HG03457 (cell line): ENCODE measurements at regions not wholly inside any gene's neighbourhood (a gene's known extent, or its start where the extent isn't known, plus 50 kb on each side); places are given as distances from the start of the nearest gene placed in this dataset.
"Not testable (repeated sequence)": the region's sequence is repeated elsewhere in the genome, so short reads cannot be mapped to it uniquely, and the experiment has no call there.

ENCODE experiments used
- ATAC-seq: cut with Tn5 transposase; IDR thresholded peaks from one replicate; pipeline ENCODE4 v1.9.1; 2021; ENCODE audit warnings: moderate number of reproducible peaks; ENCODE audit not compliant: unreplicated experiment

DNA sequence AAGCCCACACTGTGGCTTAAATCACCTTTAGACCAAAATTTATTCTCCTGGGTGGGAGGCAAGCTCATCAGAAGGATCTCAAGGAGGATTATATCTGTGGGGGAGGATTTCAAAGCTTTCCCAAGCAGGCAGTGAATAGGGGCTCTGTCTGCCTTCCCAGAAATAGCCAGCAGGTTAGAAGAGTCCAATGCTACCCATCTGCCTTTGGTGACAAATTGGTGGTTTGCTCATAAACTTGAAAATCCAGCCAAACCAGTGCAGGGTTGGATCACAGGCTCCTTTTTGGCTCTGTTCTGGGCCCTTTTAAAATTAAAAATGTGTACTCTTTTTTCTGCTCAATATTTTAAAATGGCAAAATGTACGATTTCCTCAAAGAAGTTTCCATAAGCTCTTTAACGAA lies 118.9 kb upstream of the ZC3H11B start:
- no peak for ATAC-seq

DNA sequence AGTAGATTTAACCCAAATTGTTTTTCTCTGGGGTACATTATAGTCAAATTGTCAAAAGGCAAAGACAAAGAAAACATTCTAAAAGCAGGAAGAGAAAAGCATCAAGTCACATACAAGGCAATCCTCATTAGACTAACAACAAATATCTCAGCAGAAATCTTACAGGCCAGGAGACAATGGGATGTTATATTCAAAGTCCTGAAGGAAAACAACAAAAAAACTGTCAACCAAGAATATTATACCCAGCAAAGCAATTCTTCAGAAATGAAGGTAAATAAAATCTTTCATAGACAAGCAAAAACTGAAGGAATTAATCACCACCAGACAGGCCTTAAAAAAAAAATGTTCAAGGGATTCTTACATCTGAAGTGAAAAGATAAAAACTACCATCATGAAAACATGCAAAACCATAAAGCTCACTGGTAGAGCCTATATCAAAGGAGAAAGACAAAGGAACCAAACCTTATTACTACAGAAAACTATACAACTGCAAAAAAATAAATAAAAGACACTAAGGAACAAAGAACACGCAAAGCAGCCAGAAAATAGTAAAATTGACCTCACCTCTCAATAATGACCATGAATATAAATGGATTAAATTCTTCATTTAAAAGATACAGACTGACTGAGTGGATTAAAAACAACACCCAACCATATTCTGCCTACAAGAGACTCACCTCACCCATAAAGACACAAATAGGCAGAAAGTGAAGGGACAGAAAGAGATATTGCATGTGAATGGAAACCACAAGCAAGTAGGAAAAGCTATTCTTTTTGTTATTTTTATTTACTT lies 113.8 kb upstream of the ZC3H11B start:
- no peak for ATAC-seq

DNA sequence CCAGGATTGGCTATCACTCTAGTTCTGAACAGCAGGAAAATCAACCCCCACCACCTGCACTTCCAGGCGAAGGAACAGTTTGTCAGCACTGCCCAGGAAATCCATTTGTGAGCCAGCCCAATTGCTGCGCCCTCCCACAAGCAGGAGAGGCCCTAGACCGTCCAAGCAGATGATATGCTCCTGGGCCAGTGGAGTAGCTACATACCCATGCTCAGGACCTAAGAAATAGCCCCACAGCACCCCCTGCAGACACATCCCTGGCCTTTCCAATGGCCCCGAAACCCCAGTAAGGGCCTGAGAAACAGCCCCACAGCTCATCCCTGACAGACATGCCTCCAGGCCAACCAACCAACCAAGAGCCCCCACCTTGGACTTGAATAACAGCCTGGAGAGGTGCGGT lies 111.5 kb upstream of the ZC3H11B start:
- ATAC-seq, result no peak

DNA sequence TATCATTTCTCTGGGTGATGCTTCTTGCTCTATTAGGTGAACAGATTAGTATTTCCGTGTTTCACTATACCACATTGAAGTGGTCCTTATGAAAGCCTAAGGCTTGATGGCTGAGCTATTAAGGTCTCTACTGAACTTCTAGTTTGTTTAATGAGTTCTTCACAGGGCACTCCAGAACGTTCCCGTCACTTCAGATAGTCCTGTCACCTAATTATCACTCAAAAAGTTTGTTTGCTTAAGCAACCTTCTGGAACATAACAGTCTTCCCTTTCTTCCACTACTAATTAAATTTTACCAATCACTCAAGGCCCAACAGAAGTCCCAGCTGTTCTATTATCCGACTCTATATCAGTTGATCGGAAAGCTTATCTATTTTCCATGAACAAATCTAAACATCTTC lies 104.6 kb upstream of the ZC3H11B start:
- ATAC-seq, result no peak

DNA sequence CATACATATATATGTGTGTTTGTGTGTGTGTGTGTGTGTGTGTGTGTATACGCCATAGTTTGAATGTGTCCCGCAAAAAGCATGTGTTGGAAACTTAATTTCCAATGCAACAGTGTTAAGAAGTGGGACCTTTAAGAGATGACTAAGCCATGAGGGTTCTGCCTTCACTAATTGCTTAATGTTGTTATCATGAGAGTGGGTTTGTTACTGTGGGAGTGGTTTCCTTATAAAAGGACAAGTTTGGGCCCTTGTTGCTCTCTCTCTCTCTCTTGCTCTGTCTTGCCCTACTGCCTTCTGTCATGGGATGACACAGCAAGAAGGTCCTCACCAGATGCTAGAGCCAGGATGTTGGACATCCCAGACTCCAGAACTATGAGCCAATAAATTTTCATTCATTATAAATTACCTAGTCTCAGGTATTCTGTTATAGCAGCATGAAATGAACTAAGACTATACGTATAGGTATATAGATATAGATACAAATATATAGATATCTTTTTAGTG lies 103.8 kb upstream of the ZC3H11B start:
- ATAC-seq, result no peak

DNA sequence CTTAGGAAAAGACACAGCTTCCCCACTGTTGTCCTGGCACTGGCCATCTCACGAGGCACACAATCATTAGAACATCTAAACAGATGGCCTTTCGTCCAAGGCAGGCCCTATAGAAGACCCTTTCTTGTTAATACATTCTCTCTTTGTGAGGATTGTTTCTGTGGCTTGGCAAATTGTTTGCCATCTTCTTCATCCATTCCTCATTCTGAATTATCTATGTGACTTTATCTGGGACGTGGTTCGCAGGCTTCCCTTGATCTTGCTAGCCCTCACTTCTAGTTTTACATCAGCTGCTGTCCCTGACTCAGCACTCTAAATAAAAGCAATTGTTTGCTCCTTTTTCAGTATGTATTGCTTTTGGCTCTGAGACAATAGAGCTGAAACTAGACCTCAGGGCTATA lies 101.1 kb upstream of the ZC3H11B start:
- no peak for ATAC-seq

DNA sequence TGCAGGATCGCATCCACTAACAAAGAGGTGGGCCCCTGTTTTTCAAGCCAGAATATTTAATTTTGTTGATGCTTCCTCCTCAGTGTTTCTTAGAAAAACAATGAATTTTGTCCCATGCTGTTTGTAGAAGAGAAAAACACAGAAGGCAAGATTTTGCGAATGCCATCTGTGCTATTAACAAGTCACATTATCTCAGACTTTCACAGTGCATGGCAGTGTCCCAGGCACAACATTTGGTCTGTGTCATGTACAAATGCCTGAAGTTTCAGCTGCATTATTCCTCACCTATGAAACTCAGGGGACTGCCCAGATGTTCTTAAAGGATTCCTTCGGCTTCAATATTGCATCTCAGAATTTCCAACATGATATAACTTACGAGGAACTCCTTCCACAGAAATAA lies 99.6 kb upstream of the ZC3H11B start:
- no peak for ATAC-seq

DNA sequence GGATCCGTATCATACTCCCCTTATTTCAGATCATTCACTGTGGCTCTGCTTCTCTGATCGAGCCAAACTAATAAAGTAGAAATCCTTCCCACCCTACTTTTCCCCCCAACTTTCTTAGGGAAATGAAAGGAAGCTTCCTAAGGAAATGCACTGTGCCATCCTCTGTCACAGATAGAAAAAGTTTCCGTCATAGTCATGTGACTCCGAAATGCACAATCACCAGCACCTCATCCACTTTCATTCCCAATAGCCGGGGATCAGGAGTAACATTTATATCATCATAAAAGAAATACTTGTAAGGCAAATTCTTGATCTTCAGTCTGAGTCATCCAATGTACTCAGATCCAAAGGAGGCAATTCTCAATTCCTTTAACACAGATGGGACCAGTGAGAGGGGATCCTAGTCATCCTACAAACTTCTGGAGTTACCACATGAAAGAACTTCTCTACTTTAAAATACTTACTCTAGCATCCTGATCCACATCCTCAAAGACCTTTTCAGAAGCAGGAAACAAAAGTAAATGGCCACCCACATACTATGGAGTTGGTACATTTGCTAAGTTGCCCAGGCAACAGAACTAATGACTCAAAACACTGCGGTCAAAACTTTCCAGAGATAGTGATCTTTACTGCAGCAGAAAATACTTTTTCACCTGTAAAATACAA lies 97.8 kb upstream of the ZC3H11B start:
- no peak for ATAC-seq

DNA sequence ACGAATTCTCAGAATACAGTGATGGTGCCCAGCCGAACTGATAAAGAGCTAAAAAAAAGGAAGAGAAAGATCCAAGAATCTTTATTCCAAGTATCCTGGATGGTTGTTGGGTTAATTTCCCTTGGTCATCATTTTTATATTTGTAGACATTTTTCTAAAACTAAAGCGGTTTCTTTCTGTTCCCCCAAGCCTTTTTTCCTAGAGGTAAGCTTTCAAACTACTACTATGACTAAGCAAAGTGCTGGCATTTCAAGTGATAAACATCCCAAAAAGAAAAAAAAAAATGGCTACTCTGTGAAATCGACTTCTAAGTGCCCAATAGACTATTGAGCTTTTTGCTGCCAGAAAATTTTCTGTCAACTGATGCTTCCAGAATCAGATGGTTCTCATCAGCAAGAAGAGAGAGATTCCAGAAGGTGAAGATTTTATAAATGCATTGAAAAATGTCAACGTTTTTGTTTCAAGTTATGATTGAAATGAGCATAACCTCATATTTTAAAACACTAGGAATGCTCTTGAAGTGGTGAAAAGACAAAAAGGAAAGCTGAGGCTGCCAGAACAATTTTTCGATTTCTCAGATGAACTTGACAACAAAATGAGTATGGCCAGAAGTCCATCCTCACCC lies 96.1 kb upstream of the ZC3H11B start:
- ATAC-seq, result no peak

DNA sequence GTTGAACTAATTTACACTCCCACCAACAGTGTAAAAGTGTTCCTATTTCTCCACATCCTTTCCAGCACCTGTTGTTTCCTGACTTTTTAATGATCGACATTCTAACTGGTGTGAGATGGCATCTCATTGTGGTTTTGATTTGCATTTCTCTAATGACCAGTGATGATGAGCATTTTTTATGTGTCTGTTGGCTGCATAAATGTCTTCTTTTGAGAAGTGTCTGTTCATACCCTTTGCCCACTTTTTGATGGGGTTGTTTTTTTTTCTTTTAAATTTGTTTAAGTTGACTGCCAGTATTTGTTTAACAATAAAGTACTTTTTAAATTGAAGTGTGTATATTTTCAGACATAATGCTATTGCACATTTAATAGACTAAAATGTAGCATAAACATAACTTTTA lies 95.0 kb upstream of the ZC3H11B start:
- not testable (repeated sequence) for ATAC-seq

DNA sequence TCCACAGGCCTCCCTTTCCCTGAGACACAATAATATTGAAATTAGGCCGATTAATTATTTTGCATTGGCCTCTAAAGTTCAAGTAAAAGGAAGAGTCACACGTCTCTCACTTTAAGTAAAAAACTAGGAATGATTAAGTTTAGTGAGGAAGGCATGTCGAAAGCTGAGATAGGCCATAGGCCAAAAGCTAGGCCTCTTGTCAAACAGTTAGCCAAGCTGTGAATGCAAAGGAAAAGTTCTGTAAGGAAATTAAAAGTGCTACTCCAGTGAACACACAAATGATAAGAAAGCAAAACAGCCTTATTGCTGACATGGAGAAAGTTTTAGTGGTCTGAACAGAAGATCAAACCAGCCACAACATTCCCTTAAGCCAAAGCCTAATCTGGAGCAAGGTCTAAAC lies 91.4 kb upstream of the ZC3H11B start:
- ATAC-seq, result not testable (repeated sequence)

DNA sequence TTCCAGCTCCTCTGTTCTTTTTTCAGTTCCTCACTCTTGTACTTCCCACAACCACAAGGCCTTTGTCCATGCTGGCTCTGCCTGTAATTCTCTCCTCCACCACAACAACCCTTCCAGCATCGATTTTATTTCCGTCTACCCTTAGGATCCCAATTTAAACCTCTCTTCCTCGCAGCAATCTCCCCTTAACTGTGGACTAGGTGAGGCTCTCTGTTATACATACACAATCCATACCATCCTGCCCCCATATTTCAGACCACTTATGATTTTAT lies 90.4 kb upstream of the ZC3H11B start:
- ATAC-seq, result no peak

DNA sequence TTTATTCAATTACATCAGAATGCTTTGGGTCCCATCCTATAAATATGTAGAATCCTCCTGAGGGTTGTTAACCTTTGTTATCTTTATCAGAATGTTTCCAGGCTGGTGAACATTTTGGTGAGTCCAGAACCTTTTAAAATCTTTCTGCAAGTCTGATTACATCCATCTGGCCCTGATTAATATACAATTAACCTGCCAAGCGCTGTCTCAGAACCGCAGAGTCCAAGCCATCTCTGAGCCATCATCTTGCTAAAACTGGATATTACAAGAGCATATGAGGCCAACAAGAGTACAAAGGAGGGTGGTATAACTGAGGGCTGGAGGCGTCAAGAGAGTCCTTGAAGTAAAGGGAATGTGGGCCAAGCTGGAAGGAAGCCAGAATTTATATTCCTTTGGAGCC lies 88.6 kb upstream of the ZC3H11B start:
- ATAC-seq, result no peak

DNA sequence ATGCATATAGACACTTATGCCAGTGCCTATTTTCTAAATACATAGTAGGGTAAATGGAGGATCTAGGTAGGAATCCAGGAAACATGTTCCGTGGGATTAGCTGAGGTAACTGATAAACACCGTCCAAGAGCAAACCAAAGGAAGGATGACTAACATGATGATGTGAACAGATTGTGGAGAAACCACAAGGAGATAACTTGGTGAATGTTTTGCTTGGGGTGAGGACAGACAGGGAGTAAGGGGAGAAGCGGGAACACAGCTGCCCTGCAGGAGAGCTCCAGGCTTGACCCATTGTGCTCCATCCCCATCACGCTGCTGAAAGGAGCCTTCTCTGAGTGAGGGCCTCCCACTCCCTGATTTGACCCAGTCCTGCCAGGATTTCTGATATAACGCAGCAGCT lies 87.0 kb upstream of the ZC3H11B start:
- ATAC-seq, result no peak

DNA sequence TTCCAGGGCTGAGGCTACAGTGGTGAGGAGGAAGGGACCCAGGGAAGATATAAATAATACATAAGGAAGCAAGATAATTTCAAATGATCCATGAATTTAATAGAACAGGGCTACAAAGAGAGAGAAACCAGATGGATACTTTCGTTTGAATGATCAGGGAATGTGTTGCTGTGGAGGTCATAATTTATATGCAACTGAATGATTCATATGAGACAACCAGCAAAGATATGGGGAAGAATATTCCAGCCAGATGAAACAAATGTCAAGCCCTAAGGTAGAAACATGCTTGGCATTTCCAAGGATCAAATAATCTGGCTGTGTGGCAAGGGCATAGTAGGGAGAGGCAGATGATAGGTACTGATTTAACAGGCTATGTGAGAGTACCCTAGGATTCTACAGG lies 84.8 kb upstream of the ZC3H11B start:
- ATAC-seq, result no peak

DNA sequence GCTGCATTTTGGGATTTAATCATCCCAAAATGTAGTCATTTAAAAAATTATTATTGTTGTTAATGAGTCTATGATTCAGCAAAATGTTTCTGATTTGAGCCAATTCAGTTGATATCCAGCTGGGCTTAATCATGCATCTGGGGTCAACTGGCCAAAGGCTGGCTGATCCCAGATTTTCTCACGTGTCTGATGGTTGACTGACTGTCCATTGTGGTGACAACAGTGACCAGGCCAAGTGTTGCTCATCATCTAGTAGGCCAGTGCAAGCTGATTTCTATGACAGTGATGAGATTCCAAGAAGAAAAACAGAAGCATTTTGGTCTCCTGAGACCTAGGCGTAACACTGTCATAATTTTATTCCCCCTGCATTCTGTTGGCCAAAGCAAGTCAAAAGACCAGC lies 80.1 kb upstream of the ZC3H11B start:
- no peak for ATAC-seq

DNA sequence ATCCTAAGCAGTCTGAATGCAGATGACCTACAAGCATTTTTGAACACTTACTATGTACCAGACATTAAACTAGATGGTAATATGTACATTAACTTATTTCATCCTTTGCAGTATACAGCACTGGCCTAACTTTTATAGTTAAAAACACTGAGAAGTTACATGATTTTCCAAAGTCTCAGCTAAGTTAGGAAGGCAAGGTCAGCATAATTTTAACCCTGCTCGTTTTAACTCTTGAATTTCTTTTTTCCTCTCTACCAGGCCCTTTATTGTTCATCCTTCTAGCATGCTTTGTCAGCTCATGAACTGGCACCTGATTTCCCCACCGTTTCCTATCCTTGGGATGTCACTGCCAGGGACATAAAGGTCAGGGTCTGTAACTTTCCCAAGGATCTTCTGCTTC lies 76.9 kb upstream of the ZC3H11B start:
- ATAC-seq, result no peak

DNA sequence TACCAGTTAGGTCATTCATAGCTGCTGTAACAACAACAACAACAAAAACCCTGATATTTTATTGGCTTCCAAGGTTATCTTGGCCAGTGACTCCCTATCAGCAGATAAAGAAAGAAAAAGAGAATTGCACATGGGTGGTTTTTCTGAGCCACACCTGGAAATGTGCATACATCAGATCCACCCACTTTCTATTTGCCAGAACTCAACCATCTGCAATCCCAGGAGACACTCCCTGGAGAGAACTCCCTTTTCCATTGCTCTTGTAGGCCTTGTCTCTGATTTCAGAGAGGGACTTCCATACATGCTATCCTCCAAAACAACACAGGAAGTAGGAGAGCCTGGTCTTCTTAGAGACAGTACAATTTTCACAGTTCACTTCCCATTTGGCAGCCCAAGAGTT lies 74.9 kb upstream of the ZC3H11B start:
- no peak for ATAC-seq

DNA sequence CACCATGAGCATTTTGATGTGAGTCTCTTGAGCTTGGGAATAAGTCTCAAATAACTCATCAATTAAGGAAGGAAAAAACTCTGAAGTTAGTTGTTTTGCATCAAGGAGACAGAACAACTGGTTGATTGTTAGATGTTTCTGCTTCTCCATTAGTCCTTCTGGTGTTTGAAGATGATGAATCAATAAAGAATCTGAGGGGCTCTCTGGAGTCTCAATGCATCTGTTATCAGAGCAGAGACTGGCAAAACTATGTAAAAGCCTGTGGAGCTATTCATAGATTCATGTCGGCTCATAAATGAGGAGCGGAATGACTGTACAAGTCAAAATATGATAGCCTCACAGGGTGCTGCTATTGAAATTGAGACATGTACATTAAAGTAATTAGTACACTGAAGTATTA lies 73.3 kb upstream of the ZC3H11B start:
- ATAC-seq, result no peak

DNA sequence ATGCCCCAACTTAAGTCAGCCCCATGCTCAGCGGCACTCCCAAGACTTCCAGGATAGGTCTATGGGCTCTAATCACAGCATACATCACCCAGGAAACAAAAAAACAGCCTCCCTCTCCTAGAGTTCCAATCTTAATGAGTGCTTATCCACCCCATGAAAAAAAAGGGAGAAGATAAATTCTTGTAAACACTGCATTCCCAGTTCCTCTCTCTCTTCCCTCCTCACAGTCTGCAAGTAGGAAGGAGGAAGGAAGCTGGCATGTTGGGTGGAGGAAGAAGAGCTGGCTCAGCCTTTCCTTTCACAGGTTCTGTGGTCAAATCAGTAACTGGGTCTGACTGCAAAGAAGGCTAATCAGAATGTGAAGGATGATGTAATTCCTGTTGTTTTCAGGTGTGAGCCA lies 69.9 kb upstream of the ZC3H11B start:
- ATAC-seq, result no peak

DNA sequence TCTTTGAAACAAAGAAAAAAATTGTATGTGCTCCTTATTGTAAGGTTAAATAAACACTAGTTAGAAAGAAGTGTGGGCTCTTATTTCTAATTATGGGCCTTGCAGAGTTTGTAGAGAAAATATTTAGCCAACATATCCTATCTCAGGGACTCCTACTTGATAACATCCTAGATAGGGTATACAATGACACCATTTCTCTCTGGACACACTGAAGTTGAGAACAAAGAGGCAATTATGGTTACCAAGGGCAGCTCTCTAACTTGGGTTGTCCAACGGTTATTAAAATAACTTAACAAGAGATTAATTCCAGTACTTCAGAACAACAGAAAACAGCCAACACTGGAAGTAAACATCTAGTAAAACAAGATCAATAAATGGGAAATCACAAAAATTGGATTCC lies 69.0 kb upstream of the ZC3H11B start:
- no peak for ATAC-seq

DNA sequence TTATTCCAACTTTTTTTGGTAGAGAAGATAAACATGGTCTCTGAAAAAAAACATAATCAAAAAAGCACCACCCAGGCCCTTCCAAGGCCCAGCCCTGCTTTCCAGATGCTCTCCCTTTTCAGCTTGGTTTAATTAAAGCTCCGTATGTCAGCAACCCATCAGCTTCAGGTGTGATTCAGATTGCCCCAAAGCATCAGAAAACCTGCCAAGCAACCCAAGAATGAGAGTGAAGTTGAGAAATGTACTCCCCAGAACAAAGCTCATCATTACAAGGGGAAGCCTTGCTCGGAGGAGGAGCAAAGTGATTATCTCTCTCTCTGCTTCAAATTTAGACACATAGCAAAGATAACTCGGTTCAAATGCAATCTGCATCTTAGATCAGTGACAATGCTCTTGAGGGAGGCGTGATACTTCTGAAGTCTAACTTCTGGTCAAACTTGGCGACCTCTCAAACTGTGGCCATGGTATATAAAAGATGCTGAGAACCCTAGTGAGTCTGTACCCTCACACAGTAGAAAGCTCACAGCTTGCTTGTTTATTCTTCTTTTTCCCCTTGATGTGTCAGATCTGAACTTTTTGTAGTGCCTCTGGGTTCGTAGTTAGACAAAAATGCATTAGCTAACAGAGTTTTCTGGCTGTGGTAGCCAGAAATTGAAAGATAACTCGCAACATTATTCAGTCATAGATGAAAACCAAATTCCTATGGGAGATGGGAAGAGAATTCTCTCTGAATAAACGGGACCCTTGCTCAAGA lies 63.3 kb upstream of the ZC3H11B start:
- ATAC-seq, result no peak
